SIG-M5 treated with dmso at 0.1 percent for 504 hours (cell line): ENCODE measurements at regions not wholly inside any gene's neighbourhood (a gene's known extent, or its start where the extent isn't known, plus 50 kb on each side); places are given as distances from the start of the nearest gene placed in this dataset.
A peak's percentile ranks its signal among the peaks of the same experiment; 100 is the strongest.
"Not testable (repeated sequence)": the region's sequence is repeated elsewhere in the genome, so short reads cannot be mapped to it uniquely, and the experiment has no call there.

Experiments
- DNase-seq: peaks from one replicate; lab custom pipeline; 2025; ENCODE audit not compliant: unreplicated experiment; lab: John Stamatoyannopoulos, UW

DNA sequence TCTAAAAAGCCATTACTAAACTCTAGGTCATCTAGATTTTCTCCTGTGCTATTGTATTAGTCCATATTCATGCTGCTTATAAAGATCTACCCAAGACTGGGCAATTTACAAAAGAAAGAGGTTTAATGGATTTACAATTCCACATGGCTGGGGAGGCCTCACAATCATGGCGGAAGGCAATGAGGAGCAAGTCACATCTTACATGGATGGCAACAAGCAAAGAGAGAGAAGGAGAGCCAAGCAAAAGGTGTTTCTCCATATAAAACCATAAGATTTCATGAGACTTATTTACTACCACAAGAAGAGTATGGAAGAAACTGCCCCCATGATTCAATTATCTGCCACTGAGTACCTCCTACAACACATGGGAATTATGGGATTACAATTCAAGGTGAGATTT, 69.6 kb upstream of the CCDC6 start:
- not testable (repeated sequence) for DNase-seq

DNA sequence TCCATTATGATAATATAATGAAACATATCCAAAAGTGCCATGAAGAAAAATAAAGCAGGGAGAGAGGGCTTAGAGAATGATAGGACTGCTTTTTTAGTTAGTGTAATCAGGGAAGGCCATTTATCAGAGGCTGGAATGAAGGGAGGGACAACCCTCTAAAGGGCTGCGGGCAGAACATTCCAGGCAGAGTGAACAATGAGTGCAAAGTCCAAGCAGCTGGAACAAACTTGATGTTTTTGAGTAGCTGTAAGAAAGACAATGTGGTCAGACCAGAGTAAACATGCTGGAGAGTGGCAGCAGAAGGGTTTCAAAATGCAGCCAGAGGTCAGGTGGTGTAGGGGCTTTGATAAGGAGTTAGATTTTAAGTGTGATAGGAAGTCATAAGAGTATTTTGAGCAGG, 65.6 kb upstream of the CCDC6 start:
- no peak for DNase-seq

DNA sequence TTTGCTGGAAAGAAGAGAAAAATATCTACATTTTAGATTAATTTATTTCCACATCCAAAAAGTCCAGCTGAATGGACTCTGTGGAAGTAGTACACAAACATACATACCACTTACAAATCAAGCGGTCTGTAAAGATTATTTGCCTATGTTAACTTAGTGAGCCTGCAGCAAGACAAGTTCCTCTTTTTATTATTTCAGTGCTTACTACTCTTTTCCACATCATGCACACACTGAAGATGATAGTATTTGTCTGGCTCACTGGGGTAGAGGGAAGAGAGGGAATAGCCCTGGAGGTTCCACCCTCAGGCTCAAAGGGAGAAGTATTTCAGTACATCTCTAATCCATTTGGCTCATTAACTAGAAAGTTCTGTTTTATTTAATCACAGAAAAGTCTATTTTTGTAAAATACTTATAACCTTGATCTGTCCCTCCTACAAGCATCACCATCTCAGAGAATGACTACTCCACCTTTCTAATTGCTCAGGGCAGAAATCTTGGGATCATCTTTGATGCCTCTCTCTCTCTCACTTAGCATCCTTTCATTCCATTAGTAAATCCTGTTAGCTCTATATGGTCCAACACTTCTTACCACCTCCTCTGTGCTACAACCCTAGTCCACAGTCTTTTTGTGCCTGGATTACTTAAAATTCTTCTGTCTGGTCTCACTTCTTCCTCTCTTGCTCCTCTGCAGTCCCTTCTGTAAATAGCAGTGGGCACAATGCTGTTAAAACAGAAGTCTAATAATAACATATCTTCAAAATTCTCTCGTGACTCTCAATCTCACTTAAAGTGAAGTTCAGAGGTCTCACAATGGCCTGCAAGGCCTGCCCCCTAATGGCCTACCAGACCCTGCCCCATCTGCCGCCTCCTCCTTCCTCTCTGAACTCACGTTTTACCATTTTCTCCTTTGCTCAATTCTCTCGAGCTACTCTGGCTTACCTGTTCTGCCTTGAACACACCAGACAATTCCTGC, 64.3 kb upstream of the CCDC6 start:
- DNase-seq = peak; percentile 14

DNA sequence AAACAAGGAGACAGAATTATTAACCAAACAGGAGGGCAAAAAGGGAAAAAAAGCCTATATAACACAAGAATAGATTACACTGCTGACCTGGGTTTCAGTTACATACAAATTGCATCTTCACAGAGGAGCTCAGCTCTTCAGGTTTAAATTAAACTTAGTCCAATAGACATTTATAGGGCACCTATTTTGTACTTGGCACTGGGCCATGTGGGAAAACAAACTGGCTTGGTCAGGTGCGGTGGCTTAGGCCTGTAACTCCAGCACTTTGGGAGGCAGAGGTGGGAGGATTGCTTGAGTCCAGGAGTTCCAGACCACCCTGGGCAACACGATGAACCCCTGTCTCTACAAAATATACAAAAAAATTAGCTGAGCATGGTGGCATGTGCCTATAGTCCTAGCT, 62.3 kb upstream of the CCDC6 start:
- no peak for DNase-seq

DNA sequence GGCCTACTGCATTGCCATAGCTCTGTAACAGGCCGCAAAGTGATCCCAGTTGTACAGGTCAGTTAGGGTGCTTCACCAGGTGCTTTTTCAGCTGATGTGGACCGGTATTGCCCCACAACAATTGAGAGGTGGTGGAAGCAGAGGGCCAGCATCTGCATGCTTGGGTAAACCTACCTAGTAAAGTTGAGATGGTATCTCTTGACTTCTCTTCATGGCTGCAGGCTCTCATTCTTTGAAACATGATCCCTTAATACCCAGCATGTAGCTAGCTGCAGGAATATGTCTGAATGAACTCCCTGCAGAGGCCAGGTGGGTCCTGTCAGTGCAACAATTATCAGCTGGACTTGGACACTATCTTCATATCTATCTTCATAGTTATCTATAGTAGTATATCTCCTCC, 60.7 kb upstream of the CCDC6 start:
- DNase-seq = peak; percentile 1

DNA sequence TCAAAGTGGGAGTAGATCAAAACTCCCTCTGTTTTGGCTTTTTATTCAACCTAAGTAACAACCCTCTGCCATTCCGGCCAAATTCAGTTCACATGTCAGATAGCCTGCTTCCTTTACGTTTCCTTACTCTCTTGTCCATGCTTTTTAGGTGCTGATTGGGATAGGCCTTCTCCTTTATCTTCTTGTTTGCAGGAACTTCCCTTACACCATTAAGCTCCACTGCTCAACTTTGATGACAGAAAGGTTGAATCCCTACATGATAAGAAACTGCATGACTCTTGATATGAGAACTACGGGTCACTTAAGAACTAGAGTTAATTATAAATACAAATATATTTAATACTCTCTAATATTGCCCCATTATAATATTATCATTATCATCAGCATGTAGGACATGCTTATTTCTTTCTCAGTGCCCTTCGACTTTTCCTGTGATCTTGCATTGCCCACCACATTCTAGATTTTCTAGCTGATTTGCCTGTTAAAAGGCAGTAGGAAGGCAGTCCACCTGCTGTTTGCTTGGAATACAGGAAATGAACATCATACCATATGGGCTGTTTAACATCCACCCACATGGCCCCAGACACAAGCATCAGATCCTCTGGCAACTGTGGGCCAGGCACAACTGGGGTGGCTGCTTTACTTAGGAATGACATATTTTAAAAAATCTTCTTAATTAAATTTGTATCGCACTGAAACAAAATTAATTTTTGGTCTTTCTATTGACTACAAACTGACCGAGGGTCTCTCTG, 59.7 kb upstream of the CCDC6 start:
- DNase-seq = no peak

DNA sequence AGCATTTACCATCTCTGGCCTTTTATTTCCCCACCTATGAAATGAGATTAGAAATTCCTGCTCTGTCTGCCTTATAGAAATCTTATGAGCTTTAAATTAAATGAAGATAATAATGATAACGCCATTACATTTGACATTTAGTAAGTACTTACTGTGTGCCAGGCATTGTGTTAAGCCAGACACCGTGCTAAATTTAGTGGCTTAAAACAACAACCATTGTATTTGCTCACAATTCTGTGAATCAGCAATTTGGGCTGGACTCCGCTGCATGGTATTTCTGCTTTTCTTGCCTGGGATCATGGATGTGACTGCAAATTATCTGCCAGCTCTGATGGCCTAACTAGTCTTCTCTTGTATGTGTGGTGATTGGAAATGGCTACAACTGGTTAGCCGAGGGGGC, 56.4 kb upstream of the CCDC6 start:
- DNase-seq = no peak

DNA sequence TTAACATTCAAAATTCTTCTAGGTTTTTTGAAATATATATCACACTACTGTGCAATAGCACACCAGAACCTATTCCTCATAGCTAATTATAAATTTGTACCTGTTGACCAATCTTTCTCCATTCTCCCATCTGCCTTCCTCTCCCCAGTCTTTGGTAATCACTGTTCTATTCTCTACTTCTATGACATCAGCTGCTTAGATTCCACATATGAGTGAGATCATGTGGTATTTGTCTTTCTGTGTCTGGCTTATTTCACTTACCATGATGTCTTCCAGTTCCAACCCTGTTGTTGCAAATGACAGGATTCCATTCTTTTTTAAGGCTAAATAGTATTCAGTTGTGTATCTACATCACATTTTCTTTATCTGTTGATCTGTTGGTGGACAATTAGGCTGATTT, 54.4 kb upstream of the CCDC6 start:
- DNase-seq = no peak

DNA sequence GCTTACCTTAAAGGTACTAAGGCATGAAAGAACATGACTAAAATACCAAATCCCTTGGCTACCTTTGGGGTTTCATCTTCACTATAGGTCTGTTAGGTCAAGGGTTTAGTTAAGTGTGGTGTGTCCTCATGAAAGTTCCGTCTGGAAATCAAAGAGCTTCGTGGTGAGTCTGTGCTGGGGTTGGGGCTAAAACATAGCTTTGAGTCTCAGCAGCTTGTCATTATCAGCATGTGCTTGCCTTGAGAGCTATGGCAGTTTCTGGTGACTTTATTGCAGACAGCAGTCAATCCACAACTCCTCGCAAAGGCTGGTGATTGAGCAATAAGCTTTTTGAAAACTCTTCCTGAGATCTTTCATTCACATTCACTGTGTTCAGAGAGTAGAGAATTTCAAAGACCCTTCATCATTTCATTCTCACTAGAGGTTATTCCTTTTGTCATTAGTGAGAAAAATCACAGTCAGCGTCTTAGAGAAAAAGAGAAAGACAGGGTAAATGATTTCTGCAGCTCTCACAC, 53.2 kb upstream of the CCDC6 start:
- DNase-seq = no peak

DNA sequence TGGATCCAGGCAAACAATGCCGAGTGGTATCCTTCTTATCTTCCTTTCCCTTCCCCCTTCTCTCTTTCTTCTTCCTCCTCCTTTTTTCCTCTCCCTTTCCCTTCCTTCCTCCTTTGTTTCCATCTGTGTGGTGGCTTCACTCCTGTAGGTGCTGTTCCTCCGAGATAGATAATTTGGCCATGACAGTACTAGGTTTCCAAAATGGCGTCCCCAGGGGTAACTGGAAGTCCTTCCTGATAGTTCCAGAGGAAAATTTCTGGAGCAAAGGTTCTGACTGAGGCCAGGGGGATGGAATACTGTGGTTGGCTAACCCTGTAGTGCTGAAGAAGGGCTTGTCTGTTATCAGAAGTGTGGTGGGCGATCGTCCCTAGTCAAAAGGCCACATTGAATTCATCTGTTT, 52.5 kb upstream of the CCDC6 start:
- DNase-seq = no peak

DNA sequence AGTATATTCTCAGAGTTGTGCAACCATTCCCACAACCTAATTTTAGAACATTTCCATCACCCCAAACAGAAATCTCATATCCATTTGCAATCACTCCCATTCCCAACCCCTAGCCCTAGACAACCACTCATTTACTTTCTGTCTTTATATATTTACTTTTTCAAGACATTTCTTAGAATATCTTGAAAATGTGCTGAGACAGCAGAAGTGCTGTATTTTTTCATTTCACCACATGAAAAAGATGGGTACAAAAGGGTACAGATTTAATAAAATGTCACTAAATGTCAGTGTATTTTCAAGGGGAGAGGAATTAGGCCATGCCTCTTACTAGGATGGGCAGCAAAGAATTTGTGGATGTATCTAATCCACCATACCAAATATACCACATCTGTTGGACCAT, 51.6 kb upstream of the CCDC6 start:
- DNase-seq = no peak
